Lower lobe of right lung (tissue), 2 donors: ENCODE measurements at regions not wholly inside any gene's neighbourhood (a gene's known extent, or its start where the extent isn't known, plus 50 kb on each side); places are given as distances from the start of the nearest gene placed in this dataset.

Source experiments
- ATAC-seq, 2 donors: fragments of 200-7000 bp; cut with Tn5 transposase; one replicate each; pipeline ENCODE4 v1.9.1; 2020 to 2022; ENCODE audit warnings: mild to moderate bottlenecking in 2 of 2, moderate library complexity in 2 of 2
- DNase-seq: peaks from one replicate; pipeline ENCODE4 v3.0.0-alpha.2; 2020
- H3K27ac ChIP-seq: fragments of 200-600 bp; one replicate; pipeline ENCODE4 v1.8.0; 2022
- H3K27me3 ChIP-seq: fragments of 200-600 bp; one replicate; pipeline ENCODE4 v1.8.0; 2022; ENCODE audit warnings: low read depth
- H3K36me3 ChIP-seq: fragments of 200-600 bp; one replicate; pipeline ENCODE4 v1.8.0; 2022; ENCODE audit warnings: mild to moderate bottlenecking
- H3K4me1 ChIP-seq: fragments of 200-600 bp; one replicate; pipeline ENCODE4 v1.8.0; 2022
- H3K4me3 ChIP-seq: fragments of 200-600 bp; one replicate; pipeline ENCODE4 v1.8.0; 2022; ENCODE audit warnings: mild to moderate bottlenecking
- H3K9me3 ChIP-seq: fragments of 200-600 bp; one replicate; pipeline ENCODE4 v1.8.0; 2022
- CTCF ChIP-seq: fragments of 200-600 bp; IDR thresholded peaks from one replicate; pipeline ENCODE4 v1.8.0; 2022; ENCODE audit warnings: antibody characterized with exemption, mild to moderate bottlenecking
- intact Hi-C: fragments of 100-400 bp; cut with DNase I; formaldehyde crosslinking; loops from one replicate; pipeline ENCODE4 v1.11.0; 2022
- donor health status: DM: no; HTN: yes; CAD: no; lungs with severe emphysema.

DNA sequence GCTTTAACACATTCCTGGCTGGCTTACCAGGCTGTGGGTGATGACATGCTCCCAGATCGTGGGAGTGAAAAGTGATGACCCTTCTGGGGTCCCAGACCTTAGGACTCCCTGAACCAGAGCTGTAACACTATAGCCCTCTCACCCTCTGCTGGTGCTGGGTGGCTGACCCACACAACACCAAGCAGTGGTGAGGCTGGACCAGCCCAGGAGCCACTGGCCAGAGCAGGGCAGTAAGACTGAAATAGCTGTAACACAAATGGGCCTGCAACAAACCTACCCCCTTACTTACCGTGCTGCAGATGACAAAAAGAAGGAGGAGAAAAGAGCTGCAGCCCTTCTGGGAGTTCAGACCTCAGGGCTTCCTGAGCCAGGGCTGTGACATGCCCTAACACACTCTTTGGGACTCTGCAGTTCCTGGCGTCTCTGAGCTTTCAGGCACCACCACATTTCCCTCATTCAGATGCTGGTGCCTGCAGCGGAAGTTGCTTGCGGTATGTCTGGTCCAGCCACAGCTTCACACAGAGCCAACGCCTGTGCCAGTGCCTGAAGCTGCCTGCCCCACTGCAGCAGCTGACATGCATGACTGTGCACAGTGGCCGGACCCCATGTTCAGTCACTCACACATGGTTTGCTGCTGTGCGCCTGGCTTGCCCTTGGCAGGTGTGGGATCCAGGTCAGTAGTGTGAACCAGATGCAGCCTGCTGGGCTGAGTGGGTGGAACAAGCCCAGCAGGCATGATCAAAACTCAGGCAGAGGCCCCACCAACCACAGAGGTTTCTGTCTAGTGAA is 1247.4 kb downstream of the EFNA5 start:
- ATAC-seq = peak in 1 of 2 donors; percentile 50
- intact Hi-C loops = no loop called here
- Histone ChIP-seq H3K36me3 (no peaks in the 10 kb centered on the region), H3K4me3 (no peak overlapping the region), H3K4me1 (no peaks in the 10 kb centered on the region), H3K27me3 (no peaks in the 10 kb centered on the region), H3K27ac (no peak overlapping the region), H3K9me3 (no peaks in the 10 kb centered on the region)
- TF ChIP-seq CTCF = no peak
- DNase-seq = no peak

DNA sequence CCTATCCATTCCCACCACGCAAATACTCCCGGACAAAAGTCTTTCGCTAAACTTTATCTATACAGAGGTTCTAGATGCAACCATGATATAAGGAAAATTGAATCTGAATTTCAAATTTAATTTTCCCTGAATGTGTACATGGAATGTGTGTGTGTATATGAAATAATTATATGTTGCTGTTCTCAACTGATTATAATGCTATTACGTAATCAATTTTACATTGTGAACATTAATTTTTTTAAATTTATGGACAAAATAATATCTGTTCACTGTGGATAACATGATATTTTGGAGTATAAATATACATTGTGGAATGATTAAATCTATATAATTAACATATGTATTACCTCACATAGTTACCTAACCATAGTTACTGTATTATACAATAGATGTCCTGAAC is 1250.6 kb downstream of the EFNA5 start:
- H3K9me3 ChIP-seq = no peaks in the 10 kb centered on the region
- no peak overlapping the region for H3K27ac ChIP-seq
- intact Hi-C loops = no loop called here
- no peak for TF ChIP-seq CTCF
- no peaks in the 10 kb centered on the region for H3K27me3 ChIP-seq
- DNase-seq (no peak), ATAC-seq (no peak)
- H3K4me1 ChIP-seq = no peaks in the 10 kb centered on the region
- H3K36me3 ChIP-seq = no peaks in the 10 kb centered on the region
- H3K4me3 ChIP-seq = no peak overlapping the region

DNA sequence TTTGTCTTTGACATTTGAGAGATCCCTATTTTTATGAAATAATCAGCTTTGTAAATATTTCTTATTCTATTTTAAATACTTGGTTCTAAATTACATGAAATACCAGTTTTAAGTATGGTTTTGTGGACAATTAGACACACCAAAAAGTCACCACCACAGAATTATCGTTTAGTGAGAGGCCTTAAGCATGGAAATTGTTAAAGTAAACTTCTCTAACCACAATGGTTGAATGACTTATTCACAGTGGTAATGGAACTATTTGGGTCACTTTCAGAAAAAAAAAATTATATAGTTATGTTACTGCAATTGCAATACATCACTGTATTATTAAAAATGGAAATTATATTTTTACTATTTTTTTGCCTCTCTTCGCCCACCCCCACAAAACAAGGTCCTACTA is 1252.5 kb downstream of the EFNA5 start:
- H3K4me1 ChIP-seq = no peaks in the 10 kb centered on the region
- no peak overlapping the region for H3K4me3 ChIP-seq
- H3K36me3 ChIP-seq = no peaks in the 10 kb centered on the region
- DNase-seq = no peak
- H3K9me3 ChIP-seq = no peaks in the 10 kb centered on the region
- TF ChIP-seq CTCF = no peak
- H3K27me3 ChIP-seq = no peaks in the 10 kb centered on the region
- intact Hi-C loops = no loop called here
- H3K27ac ChIP-seq = no peak overlapping the region
- no peak for ATAC-seq

DNA sequence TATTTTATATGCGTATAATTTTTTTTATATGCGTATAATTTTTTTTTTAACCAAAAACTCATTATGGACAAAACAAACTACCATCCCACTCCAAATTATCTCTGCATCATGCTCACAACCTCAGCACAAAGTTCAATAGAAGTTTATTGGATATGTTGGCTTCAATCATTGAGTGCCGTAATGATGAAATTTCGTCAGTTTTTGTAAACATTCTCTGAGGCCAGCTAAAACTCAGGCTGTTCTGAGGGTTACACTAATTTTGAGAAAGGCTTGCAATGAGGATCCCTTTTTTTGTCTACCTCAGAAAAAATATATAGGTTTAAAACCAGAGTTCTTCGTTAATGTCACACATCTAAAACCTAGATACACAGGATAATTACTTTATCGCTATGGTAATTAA is 1253.2 kb downstream of the EFNA5 start:
- no peak for DNase-seq

DNA sequence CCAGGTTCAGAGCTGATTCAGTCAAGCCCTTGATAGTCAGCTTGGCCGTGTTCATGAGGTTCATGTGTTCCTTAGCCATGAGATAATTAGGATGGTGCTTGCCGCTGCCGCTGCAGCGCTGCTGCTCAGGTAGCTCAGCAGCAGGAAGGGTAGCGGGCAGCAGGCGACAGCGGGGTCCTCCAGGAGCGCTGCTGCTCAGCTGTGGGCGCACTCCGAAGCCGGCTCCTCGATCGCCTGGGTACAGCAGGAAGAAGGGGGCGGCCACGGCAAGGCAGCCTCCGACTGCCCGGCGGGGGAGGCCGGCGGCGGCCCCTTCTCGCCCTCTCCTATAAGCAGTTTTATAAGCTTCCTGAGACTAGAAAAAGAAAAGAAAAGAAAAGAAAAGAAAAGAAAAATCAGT is 1253.6 kb downstream of the EFNA5 start:
- Histone ChIP-seq H3K27ac (no peak overlapping the region), H3K4me1 (no peaks in the 10 kb centered on the region), H3K27me3 (no peaks in the 10 kb centered on the region), H3K36me3 (no peaks in the 10 kb centered on the region), H3K4me3 (no peak overlapping the region), H3K9me3 (no peaks in the 10 kb centered on the region)
- DNase-seq (no peak), ATAC-seq (no peak)
- no peak for TF ChIP-seq CTCF
- intact Hi-C loops = no loop called here

More for the DNA sequence above, 1253.2 kb downstream of the EFNA5 start:
- no peaks in the 10 kb centered on the region for H3K36me3 ChIP-seq
- no peak for TF ChIP-seq CTCF
- H3K27me3 ChIP-seq = no peaks in the 10 kb centered on the region
- no peaks in the 10 kb centered on the region for H3K4me1 ChIP-seq
- H3K27ac ChIP-seq = no peak overlapping the region
- intact Hi-C loops = no loop called here
- no peak for ATAC-seq
- H3K4me3 ChIP-seq = no peak overlapping the region
- no peaks in the 10 kb centered on the region for H3K9me3 ChIP-seq
